ENCODE measurements at regions not wholly inside any gene's neighbourhood (a gene's known extent, or its start where the extent isn't known, plus 50 kb on each side); places are given as distances from the start of the nearest gene placed in this dataset.

GRCh38 chr1:98260839-98261238 lies 340.0 kb upstream of the DPYD start:
- TF ChIP-seq POLR2A (IDR thresholded peaks at IDR 0.05): no peak
- no peak for TF ChIP-seq EP300 (IDR thresholded peaks at IDR 0.05)

Measured in ovary (tissue), 1 donor.